GM21381 (cell line): ENCODE measurements at regions not wholly inside any gene's neighbourhood (a gene's known extent, or its start where the extent isn't known, plus 50 kb on each side); places are given as distances from the start of the nearest gene placed in this dataset.

ENCODE experiments used
- ATAC-seq: cut with Tn5 transposase; IDR thresholded peaks from one replicate; pipeline ENCODE4 v1.9.1; 2021; ENCODE audit warnings: mild to moderate bottlenecking, moderate library complexity; ENCODE audit not compliant: unreplicated experiment

- no peak for ATAC-seq
These were observed 181.5 kb downstream of the USP12 start for GRCh38 chr13:26989957-26990713.

DNA sequence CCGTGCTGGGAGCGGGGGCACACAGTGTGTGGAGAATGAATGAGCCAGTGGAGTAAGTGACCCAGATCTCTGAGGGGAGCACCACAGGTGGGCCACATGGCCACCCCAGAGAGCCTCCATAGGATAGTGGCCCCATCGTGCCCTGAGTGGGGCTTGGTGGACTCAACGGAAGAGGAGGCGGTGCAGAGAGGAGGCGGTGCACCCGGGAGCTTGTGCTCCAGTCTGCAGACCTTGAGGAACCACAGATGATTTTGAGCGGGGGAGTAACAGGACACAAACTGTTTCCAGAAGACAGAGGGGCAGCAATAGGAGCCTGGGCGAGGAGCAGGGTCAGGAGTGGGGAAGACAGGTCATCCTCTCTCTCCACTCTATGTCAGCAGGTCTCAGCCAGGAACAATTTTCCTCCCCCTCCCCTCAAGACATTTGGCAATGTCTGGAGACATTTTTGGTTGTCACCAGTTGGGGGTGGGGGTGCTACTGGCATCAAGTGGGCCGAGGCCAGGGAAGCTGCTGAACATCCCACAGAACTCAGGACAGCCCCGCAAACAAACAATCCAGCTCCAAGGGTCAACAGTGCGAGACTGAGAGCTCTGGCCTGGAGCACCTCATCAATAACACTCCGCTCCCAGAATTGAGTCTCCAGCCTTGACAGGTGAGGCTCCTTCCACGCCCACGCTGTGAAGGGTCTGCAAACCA lies 182.2 kb downstream of the USP12 start:
- no peak for ATAC-seq

DNA sequence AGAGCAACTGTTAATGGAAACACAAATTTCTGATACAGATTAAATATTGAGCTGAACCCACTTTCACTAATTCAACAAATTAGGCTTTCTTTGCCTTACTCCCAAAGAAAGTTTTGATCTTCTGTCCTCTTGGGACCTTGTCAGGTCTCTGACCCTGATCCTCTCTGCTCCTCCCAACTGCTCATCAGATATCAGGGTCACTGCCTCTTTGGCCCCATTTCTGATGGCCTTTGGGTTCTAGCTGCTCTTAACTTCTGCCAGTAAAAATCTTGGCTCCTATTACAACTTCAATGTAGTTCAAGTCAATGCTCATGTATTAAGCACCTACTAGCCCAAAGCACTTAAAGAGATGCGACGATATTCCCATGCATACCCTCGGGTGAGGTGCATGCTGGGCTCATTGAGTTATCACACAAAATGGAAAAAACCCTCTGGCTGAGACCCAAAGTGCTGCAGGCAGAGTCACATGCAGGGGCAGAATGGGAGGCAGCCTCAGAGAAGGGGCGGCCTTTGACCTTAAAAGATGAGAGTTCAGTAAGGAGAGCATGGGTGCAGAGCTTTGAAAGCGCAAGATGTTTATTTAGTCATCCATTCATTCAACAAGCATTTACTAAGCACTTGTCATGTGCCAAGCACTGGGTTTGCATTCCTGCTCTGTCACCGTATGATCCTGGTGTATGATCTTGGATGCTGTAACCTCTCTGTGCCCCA lies 183.4 kb downstream of the USP12 start:
- no peak for ATAC-seq

DNA sequence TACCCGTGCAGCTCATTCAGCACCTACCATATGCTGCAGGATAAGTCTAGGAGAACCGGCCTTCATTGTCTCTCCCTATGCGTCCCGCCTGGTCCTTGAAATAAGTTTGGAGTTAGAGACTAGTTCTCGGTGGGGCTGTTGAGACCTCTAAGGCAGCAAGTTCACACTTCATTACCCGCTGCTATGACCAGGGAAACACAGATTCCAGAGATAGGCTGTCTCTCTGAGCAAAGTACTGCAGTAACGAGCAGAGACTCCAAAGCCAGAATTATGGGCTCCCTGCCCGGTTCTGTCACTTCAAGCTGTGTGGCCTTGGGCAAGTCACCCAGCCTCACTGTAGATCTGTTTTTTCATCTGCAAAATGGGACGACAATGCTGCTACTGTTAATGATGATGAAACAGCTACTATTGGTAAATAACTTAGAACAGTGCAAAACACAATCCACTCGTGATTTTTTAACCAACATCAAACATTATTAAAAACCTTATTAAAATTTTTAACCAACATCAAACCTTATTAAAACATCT lies 184.1 kb downstream of the USP12 start:
- no peak for ATAC-seq

- peak; percentile 70 for ATAC-seq
These were observed 186.2 kb downstream of the USP12 start for GRCh38 chr13:26985285-26985878.

GRCh38 chr13:26984337-26984736 lies 187.3 kb downstream of the USP12 start:
- ATAC-seq = no peak

DNA sequence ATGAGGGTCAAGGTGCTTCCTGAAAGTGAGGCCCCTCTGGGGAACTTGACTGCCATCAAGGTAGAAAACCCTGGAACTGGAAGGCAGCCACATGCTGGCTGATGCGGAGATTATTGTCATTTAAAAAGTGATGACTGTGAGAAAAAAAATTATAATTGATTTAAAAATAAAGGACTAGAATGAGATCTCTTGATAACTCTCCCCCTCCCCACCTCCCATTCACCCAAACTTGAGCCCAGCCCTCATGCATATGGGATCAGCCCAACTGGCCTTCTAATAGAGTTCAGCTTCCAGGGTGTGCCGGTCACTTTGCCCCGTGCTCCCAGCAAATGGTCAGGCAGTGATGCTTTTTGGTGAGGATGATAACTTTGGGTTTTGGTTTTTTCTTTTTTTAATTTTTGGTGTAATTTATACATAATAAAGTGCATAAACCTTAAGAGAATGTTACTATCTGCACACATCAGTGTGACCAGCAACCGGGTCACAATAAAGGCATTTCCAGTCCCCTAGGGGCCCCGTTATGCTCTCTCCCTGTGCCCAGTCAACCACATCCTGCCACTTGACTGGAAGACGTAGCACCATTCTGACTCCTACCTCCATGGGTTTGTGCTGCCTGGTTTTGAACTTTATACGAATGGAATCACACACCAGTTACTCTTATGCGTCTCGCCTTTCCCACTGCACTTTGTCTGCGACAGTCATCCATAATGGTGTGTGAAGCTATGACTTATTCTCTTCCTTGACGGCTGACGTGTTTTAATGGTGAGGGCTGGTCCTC lies 187.9 kb downstream of the USP12 start:
- no peak for ATAC-seq

GRCh38 chr13:26980099-26981031 lies 191.2 kb downstream of the USP12 start:
- no peak for ATAC-seq

DNA sequence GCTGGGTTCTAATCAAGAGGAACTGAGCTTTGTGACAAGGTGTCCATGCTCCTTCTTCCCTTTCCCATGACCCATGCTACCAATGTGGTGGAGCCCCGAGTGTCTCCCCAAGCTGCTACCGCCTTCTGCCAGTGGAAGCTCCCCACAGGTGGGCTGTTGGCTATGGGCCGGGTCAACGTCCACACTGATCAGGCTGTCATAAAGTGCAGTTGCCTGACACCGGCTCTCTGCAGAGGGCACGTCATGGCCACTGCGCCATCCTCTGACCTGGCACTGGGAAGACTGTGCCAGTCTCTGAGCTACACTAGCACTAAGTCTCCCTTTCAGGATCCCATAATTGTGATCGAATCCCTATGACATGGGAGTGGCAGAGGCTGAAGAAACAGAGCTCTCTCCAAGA lies 192.3 kb downstream of the USP12 start:
- ATAC-seq = no peak

DNA sequence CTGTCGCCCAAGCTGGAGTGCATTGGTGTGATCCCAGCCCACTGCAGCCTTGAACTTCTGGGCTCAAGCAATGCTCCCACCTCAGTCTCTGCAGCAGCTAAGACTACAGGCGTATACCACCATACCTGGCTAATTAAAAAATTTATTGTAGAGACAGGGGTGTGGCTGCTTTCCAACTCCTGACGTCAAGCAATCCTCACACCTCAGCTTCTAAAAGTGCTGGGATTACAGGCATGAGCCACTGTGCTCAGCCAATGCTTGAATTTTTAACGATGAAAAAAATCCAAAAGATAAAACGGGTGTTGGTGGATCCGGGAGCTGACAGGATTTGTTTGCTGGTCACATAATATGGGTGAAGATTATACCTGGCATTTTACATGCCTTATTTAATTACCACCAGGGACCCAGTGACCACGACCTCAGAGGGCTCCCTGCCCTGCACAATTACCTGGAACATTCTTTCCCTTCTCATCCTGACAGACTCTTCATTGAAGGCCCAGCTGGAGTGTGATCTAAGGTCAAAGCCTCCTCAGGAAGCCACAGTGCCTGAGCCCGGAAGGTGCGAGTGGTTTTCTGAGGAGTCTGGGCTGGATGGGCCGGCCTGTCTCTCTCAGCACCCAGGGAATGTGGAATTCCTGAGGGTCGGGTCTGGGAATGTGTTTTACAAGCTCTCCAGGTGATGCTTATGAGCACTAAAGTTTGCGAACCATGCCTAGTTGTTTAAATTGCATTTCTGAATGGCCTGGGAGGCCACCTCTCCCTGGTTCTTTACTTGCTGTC lies 193.3 kb downstream of the USP12 start:
- ATAC-seq = no peak

DNA sequence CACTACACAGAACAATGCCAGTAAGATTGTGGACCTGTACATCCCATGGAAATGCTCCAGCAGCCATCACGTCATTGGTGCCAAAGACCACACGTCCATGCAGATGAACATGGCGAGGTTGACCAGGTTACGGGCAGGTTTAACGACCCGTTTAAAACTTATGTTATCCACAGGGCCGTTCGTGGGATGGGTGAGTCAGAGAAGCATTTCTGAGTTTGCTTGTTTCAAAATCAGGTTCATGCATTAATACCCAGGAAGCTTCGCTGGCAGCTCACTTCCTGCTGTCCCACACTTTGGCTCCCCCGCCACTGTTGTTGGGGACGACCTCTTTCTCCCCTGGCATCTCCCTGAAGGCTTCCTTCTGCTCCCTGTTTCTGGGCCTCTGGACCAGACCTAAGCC lies 194.1 kb downstream of the USP12 start:
- ATAC-seq = no peak

DNA sequence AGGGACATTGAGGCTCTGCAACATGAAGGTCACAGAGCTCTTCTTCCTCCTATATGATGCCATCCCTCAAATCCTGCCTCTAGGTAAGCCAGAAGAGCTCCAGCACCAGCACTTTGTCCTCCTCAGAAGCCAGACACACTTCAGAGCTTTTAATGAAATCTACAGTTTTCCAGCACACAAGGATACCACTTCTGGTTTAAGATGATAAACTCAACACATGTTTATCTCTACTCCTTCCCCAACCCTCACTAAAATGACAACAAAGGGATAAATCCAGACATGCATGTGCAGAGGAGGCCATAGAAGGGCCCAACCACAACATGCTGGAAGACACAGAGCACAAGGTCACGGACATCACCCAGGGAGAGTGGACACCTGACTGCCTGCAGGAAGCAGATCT lies 195.3 kb downstream of the USP12 start:
- ATAC-seq = no peak

GRCh38 chr13:26973946-26974345 lies 197.7 kb downstream of the USP12 start:
- ATAC-seq = no peak

- no peak for ATAC-seq
These were observed 198.3 kb downstream of the USP12 start for GRCh38 chr13:26973295-26973694.

GRCh38 chr13:26971990-26972887 lies 199.4 kb downstream of the USP12 start:
- no peak for ATAC-seq

- ATAC-seq = no peak
These were observed 202.9 kb downstream of the USP12 start for GRCh38 chr13:26968431-26969341.
